Peyer's patch (tissue), 4 donors: ENCODE measurements at regions not wholly inside any gene's neighbourhood (a gene's known extent, or its start where the extent isn't known, plus 50 kb on each side); places are given as distances from the start of the nearest gene placed in this dataset.
A peak's percentile ranks its signal among the peaks of the same experiment; 100 is the strongest.

Source experiments
- DNase-seq, 3 donors: peaks; one replicate each; pipeline ENCODE4 v3.0.0-alpha.2; 2017 to 2019
- H3K27ac ChIP-seq, 4 donors: fragments of 200-600 bp; sonication (generic); one replicate each; pipeline ENCODE4 v1.5.1; 2016 to 2019
- H3K27me3 ChIP-seq, 2 donors: fragments of 200-600 bp; sonication (generic); one replicate each; pipeline ENCODE4 v1.5.1; 2019
- H3K36me3 ChIP-seq, 3 donors: fragments of 200-600 bp; sonication (generic); one replicate each; pipeline ENCODE4 v1.5.1; 2016 to 2019
- H3K4me1 ChIP-seq, 4 donors: fragments of 200-600 bp; sonication (generic); one replicate each; pipeline ENCODE4 v1.5.1; 2016 to 2019
- H3K4me3 ChIP-seq, 4 donors: fragments of 200-600 bp; sonication (generic); 1 replicate in 3 of 4; 2 replicates in 1 of 4; pipeline ENCODE4 v1.5.1; 2016 to 2019; ENCODE audit warnings: mild to moderate bottlenecking in 1 of 4
- H3K9me3 ChIP-seq, 4 donors: fragments of 200-600 bp; sonication (generic); one replicate each; pipeline ENCODE4 v1.5.1; 2016 to 2019; ENCODE audit warnings: mild to moderate bottlenecking in 1 of 4
- POLR2A ChIP-seq, 2 donors: fragments of 450-650 bp; IDR thresholded peaks; one replicate each; pipeline ENCODE4 v1.5.1; 2017; ENCODE audit warnings: antibody characterized with exemption in 2 of 2, mild to moderate bottlenecking in 2 of 2, moderate library complexity in 2 of 2
- TF ChIP-seq, protein P1 (sequence below), 6 experiments: fragments of 450-650 bp in 4 of 6; fragments of 200-600 bp in 2 of 6; sonication (generic) in 1 of 6; IDR thresholded peaks; one replicate each; pipeline ENCODE4 v1.5.1; 2017 to 2019; ENCODE audit warnings: antibody characterized with exemption in 6 of 6, mild to moderate bottlenecking in 3 of 6, moderate library complexity in 1 of 6

DNA sequence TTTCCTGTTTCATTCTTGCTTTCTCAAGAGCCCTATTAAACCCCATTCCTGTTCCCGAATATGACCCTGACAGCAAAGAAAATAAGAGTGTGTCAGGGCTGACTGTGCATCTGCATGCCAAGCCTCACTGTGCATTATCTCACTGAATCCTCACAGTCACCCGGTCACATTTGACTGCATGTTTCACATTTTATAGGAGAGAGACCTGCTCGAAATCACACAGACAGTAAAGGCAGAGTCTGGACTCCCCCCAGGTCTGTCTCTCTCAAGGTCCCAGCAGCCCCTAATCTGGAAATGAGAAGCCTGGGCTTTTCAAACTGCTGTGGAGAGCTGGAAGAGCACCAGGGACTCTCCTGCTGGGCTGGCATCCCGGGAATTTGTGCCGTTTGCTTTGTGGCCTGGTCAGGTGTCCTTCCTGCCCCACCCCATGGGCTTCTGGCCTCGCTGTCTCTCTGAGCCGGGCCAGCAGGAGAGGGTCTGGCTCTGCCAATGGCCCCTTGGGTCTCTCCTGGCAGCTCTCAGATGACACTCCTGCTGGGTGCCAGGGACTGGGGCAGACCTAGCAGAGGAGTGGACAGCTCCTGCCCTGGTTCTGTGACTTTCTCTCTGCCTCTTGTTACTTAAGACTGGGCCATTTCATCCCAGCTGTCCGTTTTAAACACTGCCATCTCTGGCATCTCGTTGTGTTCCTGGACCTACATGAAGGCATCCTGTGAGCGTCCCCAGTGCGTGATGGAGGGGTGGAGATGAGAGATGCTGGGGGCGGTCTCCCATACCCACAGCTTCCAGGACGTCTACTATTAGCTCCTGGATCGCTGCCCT lies 173.6 kb downstream of the ARHGAP12 start:
- Histone ChIP-seq H3K4me3 (no peak overlapping the region), H3K9me3 (no peaks in the 10 kb centered on the region), H3K27me3 (no peaks in the 10 kb centered on the region), H3K36me3 (no peaks in the 10 kb centered on the region), H3K4me1 (peaks cover 0 to 9% (median 0%) of the 10 kb centered on the region in 4 donors), H3K27ac (peak overlapping the region in 1 of 4 donors; percentile 10)
- TF ChIP-seq POLR2A (IDR thresholded peaks at IDR 0.05): no peak
- TF ChIP-seq, protein P1, sequence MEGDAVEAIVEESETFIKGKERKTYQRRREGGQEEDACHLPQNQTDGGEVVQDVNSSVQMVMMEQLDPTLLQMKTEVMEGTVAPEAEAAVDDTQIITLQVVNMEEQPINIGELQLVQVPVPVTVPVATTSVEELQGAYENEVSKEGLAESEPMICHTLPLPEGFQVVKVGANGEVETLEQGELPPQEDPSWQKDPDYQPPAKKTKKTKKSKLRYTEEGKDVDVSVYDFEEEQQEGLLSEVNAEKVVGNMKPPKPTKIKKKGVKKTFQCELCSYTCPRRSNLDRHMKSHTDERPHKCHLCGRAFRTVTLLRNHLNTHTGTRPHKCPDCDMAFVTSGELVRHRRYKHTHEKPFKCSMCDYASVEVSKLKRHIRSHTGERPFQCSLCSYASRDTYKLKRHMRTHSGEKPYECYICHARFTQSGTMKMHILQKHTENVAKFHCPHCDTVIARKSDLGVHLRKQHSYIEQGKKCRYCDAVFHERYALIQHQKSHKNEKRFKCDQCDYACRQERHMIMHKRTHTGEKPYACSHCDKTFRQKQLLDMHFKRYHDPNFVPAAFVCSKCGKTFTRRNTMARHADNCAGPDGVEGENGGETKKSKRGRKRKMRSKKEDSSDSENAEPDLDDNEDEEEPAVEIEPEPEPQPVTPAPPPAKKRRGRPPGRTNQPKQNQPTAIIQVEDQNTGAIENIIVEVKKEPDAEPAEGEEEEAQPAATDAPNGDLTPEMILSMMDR (IDR thresholded peaks at IDR 0.05): no peak
- no peak for DNase-seq

DNA sequence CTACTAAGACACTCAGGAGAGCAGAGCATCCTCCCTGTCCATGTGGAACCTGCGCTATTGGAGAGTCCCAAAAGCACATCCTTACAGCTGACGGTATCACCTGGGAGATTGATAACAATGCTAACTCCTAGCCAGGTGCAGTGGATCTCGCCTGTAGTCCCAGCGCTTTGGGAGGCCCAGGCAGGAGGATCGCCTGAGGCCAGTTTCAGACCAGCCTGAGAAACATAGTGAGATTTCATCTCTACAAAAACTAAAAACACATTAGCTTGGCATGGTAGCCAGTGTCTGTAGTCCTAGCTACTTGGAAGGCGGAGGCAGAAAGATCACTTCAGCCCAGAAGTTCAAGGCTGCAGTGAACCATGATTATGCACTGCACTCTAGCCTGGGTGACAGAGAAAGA lies 174.9 kb downstream of the ARHGAP12 start:
- TF ChIP-seq, protein P1 (IDR thresholded peaks at IDR 0.05): no peak
- TF ChIP-seq POLR2A (IDR thresholded peaks at IDR 0.05): no peak
- Histone ChIP-seq H3K36me3 (no peaks in the 10 kb centered on the region), H3K27ac (no peak overlapping the region), H3K9me3 (no peaks in the 10 kb centered on the region), H3K27me3 (no peaks in the 10 kb centered on the region), H3K4me1 (peaks cover 0 to 15% (median 0%) of the 10 kb centered on the region in 4 donors), H3K4me3 (no peak overlapping the region)
- DNase-seq: no peak

DNA sequence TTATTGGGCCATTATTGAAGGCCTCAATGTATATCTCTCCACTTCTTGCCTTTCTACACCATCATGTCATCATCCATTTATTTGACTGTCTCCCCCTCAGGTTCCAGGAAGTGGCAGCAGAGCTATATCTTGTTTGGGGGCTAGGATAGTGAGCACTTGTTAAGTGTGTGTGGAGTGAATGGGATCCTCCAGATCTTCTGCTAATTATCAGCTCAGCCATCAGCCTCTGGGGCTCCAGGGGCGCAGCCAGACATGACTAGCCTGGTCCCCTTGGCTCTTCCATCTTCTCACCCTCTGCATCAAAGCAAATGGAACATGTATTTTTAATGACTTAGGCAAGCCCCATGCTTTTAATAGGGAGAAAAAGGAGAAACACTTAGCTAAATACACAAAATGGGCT lies 176.5 kb downstream of the ARHGAP12 start:
- TF ChIP-seq, protein P1 (IDR thresholded peaks at IDR 0.05): no peak
- TF ChIP-seq POLR2A (IDR thresholded peaks at IDR 0.05): no peak
- DNase-seq: no peak
- Histone ChIP-seq H3K4me1 (peaks cover 0 to 13% (median 0%) of the 10 kb centered on the region in 4 donors), H3K9me3 (no peaks in the 10 kb centered on the region), H3K27me3 (no peaks in the 10 kb centered on the region), H3K36me3 (no peaks in the 10 kb centered on the region), H3K27ac (no peak overlapping the region), H3K4me3 (no peak overlapping the region)

DNA sequence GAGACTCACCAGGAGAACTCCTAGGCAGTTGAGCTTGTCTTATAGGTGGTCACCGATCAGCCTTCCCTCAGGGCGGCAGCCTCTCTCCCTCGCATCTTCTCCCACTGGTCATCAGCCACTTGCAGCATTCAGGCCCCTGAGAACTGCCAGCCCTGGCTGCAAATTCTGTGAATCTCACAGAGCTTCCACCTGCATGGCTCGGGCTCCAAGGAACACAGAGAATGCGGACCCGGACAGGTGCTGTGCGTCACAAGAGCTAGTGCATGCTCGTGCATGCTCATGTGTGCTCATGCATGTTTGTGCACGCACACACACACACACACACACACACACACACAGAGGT lies 176.9 kb downstream of the ARHGAP12 start:
- Histone ChIP-seq H3K27me3 (no peaks in the 10 kb centered on the region), H3K36me3 (no peaks in the 10 kb centered on the region), H3K4me1 (peaks cover 0 to 11% (median 0%) of the 10 kb centered on the region in 4 donors), H3K4me3 (no peak overlapping the region), H3K27ac (no peak overlapping the region), H3K9me3 (no peaks in the 10 kb centered on the region)
- no peak for TF ChIP-seq POLR2A (IDR thresholded peaks at IDR 0.05)
- TF ChIP-seq, protein P1 (IDR thresholded peaks at IDR 0.05): no peak
- no peak for DNase-seq

DNA sequence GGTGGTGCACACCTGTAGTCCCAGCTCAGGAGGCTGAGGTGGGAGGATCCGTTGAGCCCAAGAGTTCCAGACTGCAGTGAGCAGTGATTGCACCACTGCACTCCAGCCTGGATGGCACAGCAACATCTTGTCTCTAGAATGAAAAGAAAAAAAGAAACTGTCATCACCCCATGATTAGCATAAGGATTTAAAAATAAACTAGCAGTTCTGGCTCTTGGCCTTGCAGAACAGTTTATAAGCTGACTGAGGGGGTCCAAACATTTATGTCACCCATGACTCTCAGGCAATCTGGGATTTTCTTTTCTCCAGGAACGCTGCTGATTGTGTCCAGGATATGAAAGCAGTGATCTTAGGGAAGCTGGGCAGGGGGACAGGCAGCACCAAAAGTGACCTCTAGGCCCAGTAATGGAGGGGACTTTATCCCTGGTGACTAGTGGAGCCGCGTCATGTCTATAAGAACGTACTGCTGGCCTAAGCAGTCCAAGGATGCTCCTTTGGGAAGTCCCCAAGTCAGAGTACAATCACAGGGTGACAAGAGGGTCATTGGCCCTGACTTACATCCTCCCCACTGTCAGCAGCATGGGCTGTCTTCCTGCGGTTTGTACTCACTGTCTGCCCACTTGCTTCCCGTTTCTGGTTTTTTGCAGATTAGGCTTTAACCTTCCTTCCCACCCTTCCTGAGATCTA lies 177.4 kb downstream of the ARHGAP12 start:
- no peaks in the 10 kb centered on the region for H3K27me3 ChIP-seq
- peak overlapping the region in 1 of 4 donors; percentile 44 for H3K27ac ChIP-seq
- H3K36me3 ChIP-seq: no peaks in the 10 kb centered on the region
- TF ChIP-seq POLR2A (IDR thresholded peaks at IDR 0.05): no peak
- TF ChIP-seq, protein P1 (IDR thresholded peaks at IDR 0.05): no peak
- H3K9me3 ChIP-seq: no peaks in the 10 kb centered on the region
- DNase-seq: no peak
- H3K4me3 ChIP-seq: no peak overlapping the region
- peaks cover 0 to 11% (median 0%) of the 10 kb centered on the region in 4 donors for H3K4me1 ChIP-seq
